ENCODE measurements at regions not wholly inside any gene's neighbourhood (a gene's known extent, or its start where the extent isn't known, plus 50 kb on each side); places are given as distances from the start of the nearest gene placed in this dataset.

GRCh38 chr3:194283221-194284006 lies 67.7 kb downstream of the CPN2 start:
- in situ Hi-C loops (cut with HindIII; ENCODE audit: low pct_unique_long_range_greater_than_20kb, low sequenced_read_pairs) = no loop called here
- no peak for DNase-seq (ENCODE audit: low read depth, low spot score)

DNA sequence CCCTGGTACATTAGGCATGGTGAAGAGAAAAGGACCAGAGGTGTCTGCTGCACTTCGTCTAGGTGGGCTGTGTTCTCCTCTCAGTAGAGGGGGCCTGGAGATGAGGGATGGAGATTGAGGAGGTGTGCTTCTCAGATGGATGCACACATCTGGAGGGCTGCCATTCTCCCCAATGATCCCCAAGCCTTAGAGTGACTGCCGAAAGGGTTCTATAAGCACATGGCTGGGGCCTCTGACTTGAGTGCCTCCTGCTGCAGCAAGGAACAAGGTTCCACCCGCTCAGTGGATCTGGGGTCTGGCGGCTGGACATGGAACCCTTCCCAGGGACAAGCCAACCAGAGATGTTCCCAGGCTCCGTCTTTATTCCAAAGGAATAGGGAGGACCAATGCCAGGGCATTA lies 66.8 kb downstream of the CPN2 start:
- in situ Hi-C loops (cut with HindIII; ENCODE audit: low pct_unique_long_range_greater_than_20kb, low sequenced_read_pairs) = no loop called here
- no peak for DNase-seq (ENCODE audit: low read depth, low spot score)

GRCh38 chr3:194285024-194285849 lies 65.9 kb downstream of the CPN2 start:
- in situ Hi-C loops (cut with HindIII; ENCODE audit: low pct_unique_long_range_greater_than_20kb, low sequenced_read_pairs) = no loop called here
- DNase-seq (ENCODE audit: low read depth, low spot score) = no peak

DNA sequence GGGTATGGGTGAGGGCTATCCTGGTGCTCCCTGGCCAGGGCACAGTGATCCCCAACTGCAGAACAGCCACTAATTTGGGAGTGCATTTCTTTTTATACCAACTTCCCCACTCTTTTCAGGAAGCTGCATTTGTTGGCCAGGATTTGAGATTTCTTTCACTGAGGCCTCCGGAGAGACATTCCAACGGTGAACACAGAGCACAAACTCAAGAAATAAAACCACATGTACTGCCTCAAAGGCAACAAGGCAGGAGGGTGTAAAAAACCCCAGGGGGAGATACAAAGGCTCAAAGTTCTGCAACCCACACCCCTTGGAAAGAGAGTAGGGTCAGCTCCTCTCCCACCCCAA lies 65.3 kb downstream of the CPN2 start:
- in situ Hi-C loops (cut with HindIII; ENCODE audit: low pct_unique_long_range_greater_than_20kb, low sequenced_read_pairs) = no loop called here
- no peak for DNase-seq (ENCODE audit: low read depth, low spot score)

GRCh38 chr3:194286375-194287146 lies 64.6 kb downstream of the CPN2 start:
- no peak for DNase-seq (ENCODE audit: low read depth, low spot score)
- in situ Hi-C loops (cut with HindIII; ENCODE audit: low pct_unique_long_range_greater_than_20kb, low sequenced_read_pairs) = no loop called here

DNA sequence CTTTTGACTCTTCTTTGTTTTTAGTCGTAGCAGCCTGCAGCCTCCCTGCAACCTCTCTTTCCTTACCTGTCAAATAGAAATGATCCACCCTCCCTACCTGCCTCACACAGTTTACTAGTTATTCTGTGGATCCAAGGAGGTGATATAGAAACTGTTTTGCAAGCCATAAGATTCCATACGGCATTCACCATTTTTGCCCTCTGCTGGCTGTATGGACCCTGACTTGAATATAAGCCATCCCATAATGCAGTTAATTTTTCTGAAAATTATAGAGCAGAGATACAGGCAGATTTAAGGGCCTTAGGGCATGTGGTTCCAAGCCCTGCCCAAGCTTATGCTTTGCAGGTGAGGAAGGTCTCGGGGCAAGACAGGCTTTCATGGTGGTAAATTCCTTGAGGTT lies 63.8 kb downstream of the CPN2 start:
- in situ Hi-C loops (cut with HindIII; ENCODE audit: low pct_unique_long_range_greater_than_20kb, low sequenced_read_pairs) = no loop called here
- DNase-seq (ENCODE audit: low read depth, low spot score) = peak; percentile 36

DNA sequence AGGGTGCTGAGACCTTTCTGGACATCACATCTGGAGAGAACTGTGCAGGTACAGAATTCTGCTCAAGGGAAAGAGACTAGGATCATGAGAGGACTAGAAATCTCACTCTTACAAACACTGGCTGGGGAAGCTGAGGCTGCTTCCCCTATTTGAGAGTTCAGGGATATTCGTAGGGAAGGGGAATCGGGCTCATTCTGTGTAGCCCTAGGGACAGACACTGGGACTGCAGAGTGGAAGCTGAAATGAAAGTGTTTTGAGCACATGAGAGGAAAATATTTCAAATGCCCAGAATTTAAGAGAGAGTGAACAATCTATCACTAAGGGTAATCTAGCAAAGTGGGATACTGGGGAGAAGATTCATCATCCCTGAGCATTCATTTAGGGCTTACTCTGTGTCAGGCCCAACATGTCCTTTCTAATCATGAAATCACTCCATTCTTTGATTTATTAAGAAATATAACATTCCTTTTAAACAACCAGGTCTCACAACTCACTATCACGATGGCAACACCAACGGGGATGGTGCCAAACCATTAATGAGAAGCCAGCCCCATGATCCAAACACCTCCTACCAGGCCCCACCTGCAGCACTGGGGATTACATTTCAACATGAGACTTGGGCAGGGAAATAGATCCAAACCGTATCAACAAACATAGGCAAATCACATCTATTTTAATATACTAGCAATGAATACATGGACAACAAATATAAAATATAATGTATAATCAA lies 63.0 kb downstream of the CPN2 start:
- in situ Hi-C loops (cut with HindIII; ENCODE audit: low pct_unique_long_range_greater_than_20kb, low sequenced_read_pairs) = no loop called here
- no peak for DNase-seq (ENCODE audit: low read depth, low spot score)
